C4-2B (cell line): ENCODE measurements at regions not wholly inside any gene's neighbourhood (a gene's known extent, or its start where the extent isn't known, plus 50 kb on each side); places are given as distances from the start of the nearest gene placed in this dataset.

Experiments
- CTCF ChIP-seq: fragments of 450-650 bp; conservative IDR thresholded peaks from 2 replicates; pipeline ENCODE4 v1.5.1; 2017; ENCODE audit warnings: mild to moderate bottlenecking
- ZFX ChIP-seq: fragments of 450-650 bp; IDR thresholded peaks from 2 replicates; pipeline ENCODE4 v1.6.1; 2017

GRCh38 chr1:217017165-217017564 lies 293.9 kb upstream of the ESRRG start:
- no peak for TF ChIP-seq CTCF
- no peak for TF ChIP-seq ZFX
